DMS 273 treated with DMSO at 0.1 percent for 48 hours (cell line): ENCODE measurements at regions not wholly inside any gene's neighbourhood (a gene's known extent, or its start where the extent isn't known, plus 50 kb on each side); places are given as distances from the start of the nearest gene placed in this dataset.

Experiments
- DNase-seq: peaks from one replicate; lab custom pipeline; 2025; lab: John Stamatoyannopoulos, UW

GRCh38 chr6:139638179-139638941 is 263.9 kb upstream of the CITED2 start:
- no peak for DNase-seq

- DNase-seq = no peak
These were observed 263.3 kb upstream of the CITED2 start for GRCh38 chr6:139637766-139638165.

- DNase-seq = no peak
These were observed 261.9 kb upstream of the CITED2 start for GRCh38 chr6:139636391-139636790.

- no peak for DNase-seq
These were observed 261.1 kb upstream of the CITED2 start for GRCh38 chr6:139635401-139636130.

GRCh38 chr6:139632840-139633239 is 258.4 kb upstream of the CITED2 start:
- DNase-seq = no peak

GRCh38 chr6:139628270-139628669 is 253.8 kb upstream of the CITED2 start:
- no peak for DNase-seq

- no peak for DNase-seq
These were observed 252.6 kb upstream of the CITED2 start for GRCh38 chr6:139627091-139627490.

- DNase-seq = no peak
These were observed 251.8 kb upstream of the CITED2 start for GRCh38 chr6:139625998-139626975.

GRCh38 chr6:139625081-139625939 is 250.9 kb upstream of the CITED2 start:
- DNase-seq = no peak

- DNase-seq = no peak
These were observed 248.9 kb upstream of the CITED2 start for GRCh38 chr6:139623372-139623771.

- no peak for DNase-seq
These were observed 239.0 kb upstream of the CITED2 start for GRCh38 chr6:139613496-139613895.

- DNase-seq = no peak
These were observed 237.7 kb upstream of the CITED2 start for GRCh38 chr6:139612135-139612465.

- DNase-seq = no peak
These were observed 237.1 kb upstream of the CITED2 start for GRCh38 chr6:139611327-139612134.

GRCh38 chr6:139608466-139609261 is 234.2 kb upstream of the CITED2 start:
- no peak for DNase-seq

GRCh38 chr6:139605350-139605749 is 230.9 kb upstream of the CITED2 start:
- no peak for DNase-seq

- no peak for DNase-seq
These were observed 229.1 kb upstream of the CITED2 start for GRCh38 chr6:139603581-139603980.

GRCh38 chr6:139602577-139602976 is 228.1 kb upstream of the CITED2 start:
- DNase-seq = no peak

- DNase-seq = no peak
These were observed 226.5 kb upstream of the CITED2 start for GRCh38 chr6:139600919-139601475.

- DNase-seq = no peak
These were observed 225.9 kb upstream of the CITED2 start for GRCh38 chr6:139600343-139600742.
